ENCODE measurements at regions not wholly inside any gene's neighbourhood (a gene's known extent, or its start where the extent isn't known, plus 50 kb on each side); places are given as distances from the start of the nearest gene placed in this dataset.

GRCh38 chr9:78828521-78828920, 531.6 kb downstream of the PSAT1 start:
- Histone ChIP-seq H3K36me3 (no peaks in the 10 kb centered on the region), H3K9me3 (no peaks in the 10 kb centered on the region), H3K4me3 (no peak overlapping the region), H3K27ac (no peak overlapping the region), H3K4me1 (no peaks in the 10 kb centered on the region), H3K27me3 (no peaks in the 10 kb centered on the region)
- WGBS, 2 donors = 83 to 84% methylated on average over 6 of the region's 6 CpGs
- TF ChIP-seq EP300 (IDR thresholded peaks at IDR 0.05) (no peak), POLR2A (IDR thresholded peaks at IDR 0.05) (no peak), CTCF (IDR thresholded peaks at IDR 0.05) (no peak)
- no peak for DNase-seq (ENCODE audit: low spot score in 2 of 2)

GRCh38 chr9:78830301-78830700, 533.4 kb downstream of the PSAT1 start:
- Histone ChIP-seq H3K4me3 (no peak overlapping the region), H3K27me3 (no peaks in the 10 kb centered on the region), H3K36me3 (no peaks in the 10 kb centered on the region), H3K9me3 (no peaks in the 10 kb centered on the region), H3K27ac (no peak overlapping the region), H3K4me1 (no peaks in the 10 kb centered on the region)
- TF ChIP-seq POLR2A (IDR thresholded peaks at IDR 0.05) = no peak
- no peak for TF ChIP-seq EP300 (IDR thresholded peaks at IDR 0.05)
- WGBS, 2 donors = 90 to 96% methylated on average over 1 of the region's 1 CpG
- no peak for DNase-seq (ENCODE audit: low spot score in 2 of 2)

GRCh38 chr9:78831726-78832125, 534.8 kb downstream of the PSAT1 start:
- Histone ChIP-seq H3K36me3 (no peaks in the 10 kb centered on the region), H3K27me3 (no peaks in the 10 kb centered on the region), H3K4me1 (no peaks in the 10 kb centered on the region), H3K27ac (no peak overlapping the region), H3K4me3 (no peak overlapping the region), H3K9me3 (no peaks in the 10 kb centered on the region)
- WGBS, 2 donors = 0 to 41% methylated on average over 1 of the region's 1 CpG
- TF ChIP-seq POLR2A (IDR thresholded peaks at IDR 0.05) (no peak), EP300 (IDR thresholded peaks at IDR 0.05) (no peak), CTCF (IDR thresholded peaks at IDR 0.05) (no peak)
- DNase-seq (ENCODE audit: low spot score in 2 of 2) = no peak

GRCh38 chr9:78835928-78836450, 539.1 kb downstream of the PSAT1 start:
- no peak for DNase-seq (ENCODE audit: low spot score in 2 of 2)
- H3K36me3 ChIP-seq = no peaks in the 10 kb centered on the region
- no peak overlapping the region for H3K27ac ChIP-seq
- 65 to 73% methylated on average over 5 of the region's 5 CpGs for WGBS, 2 donors
- H3K4me3 ChIP-seq = no peak overlapping the region
- H3K4me1 ChIP-seq = no peaks in the 10 kb centered on the region
- no peaks in the 10 kb centered on the region for H3K27me3 ChIP-seq
- TF ChIP-seq EP300 (IDR thresholded peaks at IDR 0.05) (no peak), POLR2A (IDR thresholded peaks at IDR 0.05) (no peak), CTCF (IDR thresholded peaks at IDR 0.05) (no peak)
- no peaks in the 10 kb centered on the region for H3K9me3 ChIP-seq

- Histone ChIP-seq H3K27me3 (no peaks in the 10 kb centered on the region), H3K9me3 (peaks cover 0 to 12% (median 4%) of the 10 kb centered on the region in 4 donors), H3K36me3 (no peaks in the 10 kb centered on the region), H3K4me3 (no peak overlapping the region), H3K27ac (no peak overlapping the region), H3K4me1 (no peaks in the 10 kb centered on the region)
- no peak for TF ChIP-seq CTCF (IDR thresholded peaks at IDR 0.05)
- TF ChIP-seq POLR2A (IDR thresholded peaks at IDR 0.05) = no peak
- TF ChIP-seq EP300 (IDR thresholded peaks at IDR 0.05) = no peak
- DNase-seq (ENCODE audit: low spot score in 2 of 2) = no peak
- WGBS, 2 donors = 44 to 51% methylated on average over 2 of the region's 2 CpGs
Observed at GRCh38 chr9:78839252-78839651, 542.3 kb downstream of the PSAT1 start.

- no peak overlapping the region for H3K4me3 ChIP-seq
- H3K9me3 ChIP-seq = peaks cover 0 to 15% (median 4%) of the 10 kb centered on the region in 4 donors
- no peak for TF ChIP-seq CTCF (IDR thresholded peaks at IDR 0.05)
- no peak for TF ChIP-seq POLR2A (IDR thresholded peaks at IDR 0.05)
- no peak for TF ChIP-seq EP300 (IDR thresholded peaks at IDR 0.05)
- no peaks in the 10 kb centered on the region for H3K27me3 ChIP-seq
- H3K27ac ChIP-seq = no peak overlapping the region
- no peak for DNase-seq (ENCODE audit: low spot score in 2 of 2)
- 65 to 76% methylated on average over 2 of the region's 2 CpGs for WGBS, 2 donors
- H3K4me1 ChIP-seq = no peaks in the 10 kb centered on the region
- H3K36me3 ChIP-seq = no peaks in the 10 kb centered on the region
Observed at GRCh38 chr9:78848061-78848460, 551.1 kb downstream of the PSAT1 start.
